ENCODE measurements at regions not wholly inside any gene's neighbourhood (a gene's known extent, or its start where the extent isn't known, plus 50 kb on each side); places are given as distances from the start of the nearest gene placed in this dataset.

- Histone ChIP-seq H3K27me3 (ENCODE audit: insufficient read depth, poor library complexity, severe bottlenecking) (no peaks in the 10 kb centered on the region), H3K4me3 (ENCODE audit: severe bottlenecking) (no peak overlapping the region), H3K36me3 (ENCODE audit: low read depth) (no peaks in the 10 kb centered on the region), H3K27ac (ENCODE audit: poor library complexity, severe bottlenecking) (no peak overlapping the region), H3K9me3 (ENCODE audit: severe bottlenecking) (no peaks in the 10 kb centered on the region), H3K4me1 (ENCODE audit: insufficient read depth, poor library complexity, severe bottlenecking) (no peaks in the 10 kb centered on the region)
- ATAC-seq (ENCODE audit: low read depth), result no peak
- TF ChIP-seq CTCF (IDR thresholded peaks at IDR 0.05; ENCODE audit: poor library complexity, severe bottlenecking), result no peak
- no peak for DNase-seq (ENCODE audit: low spot score)
These were observed 72.1 kb downstream of the KLF12 start for GRCh38 chr13:74061926-74062595.

GRCh38 chr13:74056801-74057542 is 77.2 kb downstream of the KLF12 start:
- no peak overlapping the region for H3K27ac ChIP-seq (ENCODE audit: poor library complexity, severe bottlenecking)
- H3K9me3 ChIP-seq (ENCODE audit: severe bottlenecking), result no peaks in the 10 kb centered on the region
- ATAC-seq (ENCODE audit: low read depth), result no peak
- no peaks in the 10 kb centered on the region for H3K27me3 ChIP-seq (ENCODE audit: insufficient read depth, poor library complexity, severe bottlenecking)
- no peak for DNase-seq (ENCODE audit: low spot score)
- TF ChIP-seq CTCF (IDR thresholded peaks at IDR 0.05; ENCODE audit: poor library complexity, severe bottlenecking), result no peak
- H3K4me1 ChIP-seq (ENCODE audit: insufficient read depth, poor library complexity, severe bottlenecking), result no peaks in the 10 kb centered on the region
- no peaks in the 10 kb centered on the region for H3K36me3 ChIP-seq (ENCODE audit: low read depth)
- H3K4me3 ChIP-seq (ENCODE audit: severe bottlenecking), result no peak overlapping the region

GRCh38 chr13:74052402-74052928 is 81.7 kb downstream of the KLF12 start:
- H3K27ac ChIP-seq (ENCODE audit: poor library complexity, severe bottlenecking), result no peak overlapping the region
- ATAC-seq (ENCODE audit: low read depth) (no peak), DNase-seq (ENCODE audit: low spot score) (no peak)
- H3K4me1 ChIP-seq (ENCODE audit: insufficient read depth, poor library complexity, severe bottlenecking), result peaks cover 10% of the 10 kb centered on the region
- no peaks in the 10 kb centered on the region for H3K36me3 ChIP-seq (ENCODE audit: low read depth)
- H3K4me3 ChIP-seq (ENCODE audit: severe bottlenecking), result no peak overlapping the region
- no peaks in the 10 kb centered on the region for H3K27me3 ChIP-seq (ENCODE audit: insufficient read depth, poor library complexity, severe bottlenecking)
- H3K9me3 ChIP-seq (ENCODE audit: severe bottlenecking), result no peaks in the 10 kb centered on the region
- no peak for TF ChIP-seq CTCF (IDR thresholded peaks at IDR 0.05; ENCODE audit: poor library complexity, severe bottlenecking)

GRCh38 chr13:74048756-74049155 is 85.4 kb downstream of the KLF12 start:
- ATAC-seq (ENCODE audit: low read depth), result no peak
- H3K27ac ChIP-seq (ENCODE audit: poor library complexity, severe bottlenecking), result peak overlapping the region; percentile 28

More at GRCh38 chr13:74048756-74049155, 85.4 kb downstream of the KLF12 start:
- no peak for TF ChIP-seq CTCF (IDR thresholded peaks at IDR 0.05; ENCODE audit: poor library complexity, severe bottlenecking)
- no peaks in the 10 kb centered on the region for H3K36me3 ChIP-seq (ENCODE audit: low read depth)
- H3K4me1 ChIP-seq (ENCODE audit: insufficient read depth, poor library complexity, severe bottlenecking), result peaks cover 18% of the 10 kb centered on the region
- no peak overlapping the region for H3K4me3 ChIP-seq (ENCODE audit: severe bottlenecking)
- no peaks in the 10 kb centered on the region for H3K27me3 ChIP-seq (ENCODE audit: insufficient read depth, poor library complexity, severe bottlenecking)
- H3K9me3 ChIP-seq (ENCODE audit: severe bottlenecking), result no peaks in the 10 kb centered on the region
- DNase-seq (ENCODE audit: low spot score), result no peak
